ENCODE measurements at regions not wholly inside any gene's neighbourhood (a gene's known extent, or its start where the extent isn't known, plus 50 kb on each side); places are given as distances from the start of the nearest gene placed in this dataset.

DNA sequence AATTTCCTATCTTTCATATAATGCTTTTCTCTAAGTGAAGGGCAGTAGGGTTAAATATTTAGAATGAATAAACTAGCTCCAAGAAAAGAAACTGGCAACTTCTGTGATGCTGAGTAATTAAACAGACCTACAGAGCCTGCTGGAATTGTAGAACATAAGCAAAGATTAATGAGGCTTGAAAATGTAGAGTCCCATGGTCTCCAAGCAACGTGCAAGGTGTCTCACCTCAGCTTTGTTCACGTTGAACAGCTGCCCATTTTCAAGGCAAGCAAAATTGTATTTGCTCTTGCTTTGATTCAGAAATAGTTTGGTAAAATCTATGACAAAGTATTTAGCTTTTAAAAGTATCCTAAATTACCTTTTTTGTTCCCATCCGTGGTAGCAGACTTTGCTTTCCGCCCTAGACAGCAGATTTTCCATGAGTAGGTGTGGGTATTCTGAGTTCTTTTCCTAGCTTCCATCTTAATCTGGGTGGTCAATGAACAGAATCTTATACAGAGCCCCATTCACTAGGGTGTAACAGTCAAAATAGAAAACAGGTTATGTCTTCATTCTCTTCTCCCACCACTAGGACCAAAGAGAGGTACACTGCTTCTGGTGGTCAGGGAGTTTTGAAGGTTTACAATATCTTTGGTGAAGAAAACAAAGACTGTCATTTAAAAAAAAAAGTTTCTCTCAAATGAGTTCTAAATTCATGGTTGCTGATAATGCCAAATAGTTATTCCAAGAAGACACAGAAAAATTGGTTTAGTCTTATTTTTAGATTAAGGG lies 52.1 kb upstream of the TYRP1 start:
- TF ChIP-seq EZH2 (IDR thresholded peaks at IDR 0.05; ENCODE audit: low read depth): no peak
- TF ChIP-seq, protein P1, sequence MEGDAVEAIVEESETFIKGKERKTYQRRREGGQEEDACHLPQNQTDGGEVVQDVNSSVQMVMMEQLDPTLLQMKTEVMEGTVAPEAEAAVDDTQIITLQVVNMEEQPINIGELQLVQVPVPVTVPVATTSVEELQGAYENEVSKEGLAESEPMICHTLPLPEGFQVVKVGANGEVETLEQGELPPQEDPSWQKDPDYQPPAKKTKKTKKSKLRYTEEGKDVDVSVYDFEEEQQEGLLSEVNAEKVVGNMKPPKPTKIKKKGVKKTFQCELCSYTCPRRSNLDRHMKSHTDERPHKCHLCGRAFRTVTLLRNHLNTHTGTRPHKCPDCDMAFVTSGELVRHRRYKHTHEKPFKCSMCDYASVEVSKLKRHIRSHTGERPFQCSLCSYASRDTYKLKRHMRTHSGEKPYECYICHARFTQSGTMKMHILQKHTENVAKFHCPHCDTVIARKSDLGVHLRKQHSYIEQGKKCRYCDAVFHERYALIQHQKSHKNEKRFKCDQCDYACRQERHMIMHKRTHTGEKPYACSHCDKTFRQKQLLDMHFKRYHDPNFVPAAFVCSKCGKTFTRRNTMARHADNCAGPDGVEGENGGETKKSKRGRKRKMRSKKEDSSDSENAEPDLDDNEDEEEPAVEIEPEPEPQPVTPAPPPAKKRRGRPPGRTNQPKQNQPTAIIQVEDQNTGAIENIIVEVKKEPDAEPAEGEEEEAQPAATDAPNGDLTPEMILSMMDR (conservative IDR thresholded peaks at IDR 0.05): no peak

Data from PC-9 (cell line).